ENCODE measurements at regions not wholly inside any gene's neighbourhood (a gene's known extent, or its start where the extent isn't known, plus 50 kb on each side); places are given as distances from the start of the nearest gene placed in this dataset.

DNA sequence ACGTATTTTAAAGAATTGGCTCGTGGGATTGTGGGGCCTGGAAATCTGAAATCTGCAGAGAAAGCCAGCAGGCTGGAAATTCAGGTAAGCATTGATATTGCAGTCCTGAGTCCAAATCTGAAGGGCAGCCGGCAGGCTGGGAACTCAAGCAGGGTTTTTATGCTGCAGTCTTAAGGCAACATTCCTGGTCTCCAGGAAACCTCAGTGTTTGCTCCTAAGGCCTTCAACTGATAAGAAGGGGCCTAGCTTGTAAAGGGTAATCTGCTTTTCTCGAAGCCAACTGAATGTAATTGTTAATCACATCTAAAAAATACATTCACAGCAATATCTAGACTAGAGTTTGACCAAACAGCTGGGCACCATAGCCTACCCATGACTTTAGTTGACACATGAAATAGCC is 154.4 kb downstream of the EFNB2 start:
- TF ChIP-seq, protein P1, sequence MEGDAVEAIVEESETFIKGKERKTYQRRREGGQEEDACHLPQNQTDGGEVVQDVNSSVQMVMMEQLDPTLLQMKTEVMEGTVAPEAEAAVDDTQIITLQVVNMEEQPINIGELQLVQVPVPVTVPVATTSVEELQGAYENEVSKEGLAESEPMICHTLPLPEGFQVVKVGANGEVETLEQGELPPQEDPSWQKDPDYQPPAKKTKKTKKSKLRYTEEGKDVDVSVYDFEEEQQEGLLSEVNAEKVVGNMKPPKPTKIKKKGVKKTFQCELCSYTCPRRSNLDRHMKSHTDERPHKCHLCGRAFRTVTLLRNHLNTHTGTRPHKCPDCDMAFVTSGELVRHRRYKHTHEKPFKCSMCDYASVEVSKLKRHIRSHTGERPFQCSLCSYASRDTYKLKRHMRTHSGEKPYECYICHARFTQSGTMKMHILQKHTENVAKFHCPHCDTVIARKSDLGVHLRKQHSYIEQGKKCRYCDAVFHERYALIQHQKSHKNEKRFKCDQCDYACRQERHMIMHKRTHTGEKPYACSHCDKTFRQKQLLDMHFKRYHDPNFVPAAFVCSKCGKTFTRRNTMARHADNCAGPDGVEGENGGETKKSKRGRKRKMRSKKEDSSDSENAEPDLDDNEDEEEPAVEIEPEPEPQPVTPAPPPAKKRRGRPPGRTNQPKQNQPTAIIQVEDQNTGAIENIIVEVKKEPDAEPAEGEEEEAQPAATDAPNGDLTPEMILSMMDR (IDR thresholded peaks at IDR 0.05; ENCODE audit: low read length) = no peak
- TF ChIP-seq EZH2 (IDR thresholded peaks at IDR 0.05; ENCODE audit: borderline replicate concordance, low read length) = no peak
